CD4-positive, alpha-beta memory T cell (primary cell): ENCODE measurements at regions not wholly inside any gene's neighbourhood (a gene's known extent, or its start where the extent isn't known, plus 50 kb on each side); places are given as distances from the start of the nearest gene placed in this dataset.

Experiments used
- CTCF ChIA-PET: fragments of 350-600 bp; sonication (Branson Sonifier 250); formaldehyde crosslinking; loops from one replicate; lab custom pipeline; 2021; ENCODE audit warnings: inconsistent platforms; ENCODE audit not compliant: partially characterized antibody; lab: Charles Lee
- POLR2A ChIA-PET: fragments of 350-600 bp; sonication (Branson Sonifier 250); formaldehyde crosslinking; loops from one replicate; lab custom pipeline; 2021; ENCODE audit not compliant: partially characterized antibody; lab: Charles Lee
- DNase-seq, 5 donors: peaks; one replicate each; pipeline versions ENCODE4 v3.0.0 to v3.0.0-alpha.2; 2020 to 2022; ENCODE audit warnings: mixed read lengths in 1 of 5
- H3K27ac ChIP-seq: one replicate; pipeline ENCODE4 v1.7.0; 2013; ENCODE audit warnings: low read depth, low read length
- H3K27me3 ChIP-seq: 2 replicates; pipeline ENCODE4 v1.7.0; 2013; ENCODE audit warnings: mild to moderate bottlenecking, low read length, moderate library complexity; ENCODE audit not compliant: insufficient read depth
- H3K36me3 ChIP-seq: 2 replicates; pipeline ENCODE4 v1.7.0; 2013; ENCODE audit warnings: mild to moderate bottlenecking, low read length, moderate library complexity; ENCODE audit not compliant: insufficient read depth
- H3K4me1 ChIP-seq: 2 replicates; pipeline ENCODE4 v1.7.0; 2013; ENCODE audit warnings: mild to moderate bottlenecking, low read length, moderate library complexity; ENCODE audit not compliant: insufficient read depth
- H3K4me3 ChIP-seq, 2 donors: one replicate each; pipeline ENCODE4 v1.7.0; 2013; ENCODE audit warnings: low read length in 2 of 2, mild to moderate bottlenecking in 1 of 2
- H3K9me3 ChIP-seq, 2 donors: one replicate each; pipeline ENCODE4 v1.7.0; 2013; ENCODE audit warnings: low read length in 2 of 2, control low read depth in 1 of 2; ENCODE audit not compliant: control insufficient read depth in 1 of 2
- H3K27ac Mint-ChIP-seq, 7 donors: one replicate each; pipeline ENCODE4 v1.8.0; 2020 to 2021; ENCODE audit warnings: mixed read lengths in 7 of 7, mild to moderate bottlenecking in 6 of 7, inconsistent platforms in 3 of 7, moderate library complexity in 3 of 7
- H3K27me3 Mint-ChIP-seq, 2 donors: one replicate each; pipeline ENCODE4 v1.8.0; 2020 to 2021; ENCODE audit warnings: mixed read lengths in 2 of 2
- H3K36me3 Mint-ChIP-seq, 2 donors: one replicate each; pipeline ENCODE4 v1.8.0; 2020 to 2021; ENCODE audit warnings: mixed read lengths in 2 of 2, inconsistent platforms in 1 of 2, mild to moderate bottlenecking in 1 of 2
- H3K4me1 Mint-ChIP-seq, 4 donors: one replicate each; pipeline ENCODE4 v1.8.0; 2020 to 2021; ENCODE audit warnings: mixed read lengths in 4 of 4, mild to moderate bottlenecking in 1 of 4
- H3K4me3 Mint-ChIP-seq, 8 donors: one replicate each; pipeline ENCODE4 v1.8.0; 2020 to 2021; ENCODE audit warnings: mixed read lengths in 8 of 8, mild to moderate bottlenecking in 7 of 8, moderate library complexity in 6 of 8, inconsistent platforms in 3 of 8
- H3K9me3 Mint-ChIP-seq, 8 donors: one replicate each; pipeline ENCODE4 v1.8.0; 2020 to 2021; ENCODE audit warnings: mixed read lengths in 8 of 8, mild to moderate bottlenecking in 5 of 8, inconsistent platforms in 3 of 8, moderate library complexity in 1 of 8
- intact Hi-C: fragments of 100-400 bp; cut with micrococcal nuclease; formaldehyde crosslinking; loops from one replicate; pipeline ENCODE4 v1.15.1; 2023

GRCh38 chr4:173801876-173802661 is 272.0 kb upstream of the HAND2 start:
- no peaks in the 10 kb centered on the region for H3K4me1 Mint-ChIP-seq
- intact Hi-C loops, result no loop called here
- H3K27me3 Mint-ChIP-seq, result peaks cover 0 to 5% of the 10 kb centered on the region in 2 donors
- Histone ChIP-seq H3K36me3 (no peaks in the 10 kb centered on the region), H3K4me3 (no peak overlapping the region), H3K27ac (no peak overlapping the region), H3K4me1 (no peaks in the 10 kb centered on the region), H3K9me3 (no peaks in the 10 kb centered on the region), H3K27me3 (no peaks in the 10 kb centered on the region)
- no peaks in the 10 kb centered on the region for H3K36me3 Mint-ChIP-seq
- ChIA-PET POLR2A (no interaction called here), CTCF (no interaction called here)
- DNase-seq, result no peak
- H3K9me3 Mint-ChIP-seq, result peaks cover 0 to 5% (median 0%) of the 10 kb centered on the region in 8 donors
- no peak overlapping the region for H3K27ac Mint-ChIP-seq
- H3K4me3 Mint-ChIP-seq, result no peak overlapping the region

GRCh38 chr4:173801361-173801760 is 271.3 kb upstream of the HAND2 start:
- no peaks in the 10 kb centered on the region for H3K4me1 Mint-ChIP-seq
- POLR2A ChIA-PET, result no interaction called here
- CTCF ChIA-PET, result no interaction called here

DNA sequence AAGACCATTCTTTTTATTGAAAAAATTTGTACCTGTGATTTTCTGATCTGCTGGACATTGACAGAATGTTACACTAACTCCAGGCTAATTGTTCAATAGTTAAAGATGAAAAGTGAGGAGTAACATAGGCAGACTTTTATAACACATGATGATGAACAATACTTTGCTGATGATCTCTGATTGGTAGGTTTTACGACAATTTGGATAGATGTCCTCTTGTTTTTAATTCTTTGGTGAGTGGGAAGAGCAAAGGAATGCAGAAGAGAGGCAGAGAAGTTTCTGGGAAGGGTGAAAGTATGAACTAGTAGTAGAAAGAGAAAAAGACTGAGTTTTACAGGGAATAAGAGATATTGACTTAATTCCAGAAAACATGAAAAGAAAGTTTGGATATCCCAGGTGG is 267.3 kb upstream of the HAND2 start:
- no peak overlapping the region for H3K4me3 Mint-ChIP-seq
- intact Hi-C loops, result no loop called here
- H3K27me3 Mint-ChIP-seq, result peaks cover 0 to 2% of the 10 kb centered on the region in 2 donors
- no peaks in the 10 kb centered on the region for H3K36me3 Mint-ChIP-seq
- no peaks in the 10 kb centered on the region for H3K27me3 ChIP-seq
- H3K9me3 ChIP-seq, result no peaks in the 10 kb centered on the region
- H3K4me3 ChIP-seq, result no peak overlapping the region
- no peaks in the 10 kb centered on the region for H3K4me1 ChIP-seq
- peaks cover 0 to 5% (median 1%) of the 10 kb centered on the region in 8 donors for H3K9me3 Mint-ChIP-seq
- no peak for DNase-seq
- ChIA-PET POLR2A (no interaction called here), CTCF (no interaction called here)
- no peaks in the 10 kb centered on the region for H3K4me1 Mint-ChIP-seq
- H3K27ac ChIP-seq, result no peak overlapping the region
- H3K36me3 ChIP-seq, result no peaks in the 10 kb centered on the region
- H3K27ac Mint-ChIP-seq, result no peak overlapping the region

More at GRCh38 chr4:173801361-173801760, 271.3 kb upstream of the HAND2 start:
- no peak for DNase-seq
- no peak overlapping the region for H3K4me3 Mint-ChIP-seq
- H3K27ac Mint-ChIP-seq, result no peak overlapping the region
- no peaks in the 10 kb centered on the region for H3K36me3 Mint-ChIP-seq
- no peak overlapping the region for H3K27ac ChIP-seq
- no peak overlapping the region for H3K4me3 ChIP-seq
- no peaks in the 10 kb centered on the region for H3K9me3 ChIP-seq
- H3K36me3 ChIP-seq, result no peaks in the 10 kb centered on the region
- peaks cover 0 to 5% (median 0%) of the 10 kb centered on the region in 8 donors for H3K9me3 Mint-ChIP-seq
- H3K27me3 Mint-ChIP-seq, result peaks cover 0 to 5% of the 10 kb centered on the region in 2 donors
- no peaks in the 10 kb centered on the region for H3K4me1 ChIP-seq
- H3K27me3 ChIP-seq, result no peaks in the 10 kb centered on the region
- intact Hi-C loops, result no loop called here

- Mint-ChIP-seq H3K4me1 (no peaks in the 10 kb centered on the region), H3K9me3 (peaks cover 0 to 7% (median under 1%) of the 10 kb centered on the region in 8 donors), H3K27me3 (peaks cover 0 to 2% of the 10 kb centered on the region in 2 donors), H3K36me3 (no peaks in the 10 kb centered on the region), H3K27ac (no peak overlapping the region), H3K4me3 (no peak overlapping the region)
- Histone ChIP-seq H3K27ac (no peak overlapping the region), H3K36me3 (no peaks in the 10 kb centered on the region), H3K9me3 (no peaks in the 10 kb centered on the region), H3K4me3 (no peak overlapping the region), H3K27me3 (no peaks in the 10 kb centered on the region), H3K4me1 (no peaks in the 10 kb centered on the region)
- CTCF ChIA-PET, result no interaction called here
- no peak for DNase-seq
- intact Hi-C loops, result no loop called here
- POLR2A ChIA-PET, result no interaction called here
These were observed 264.6 kb upstream of the HAND2 start for GRCh38 chr4:173794662-173795061.

DNA sequence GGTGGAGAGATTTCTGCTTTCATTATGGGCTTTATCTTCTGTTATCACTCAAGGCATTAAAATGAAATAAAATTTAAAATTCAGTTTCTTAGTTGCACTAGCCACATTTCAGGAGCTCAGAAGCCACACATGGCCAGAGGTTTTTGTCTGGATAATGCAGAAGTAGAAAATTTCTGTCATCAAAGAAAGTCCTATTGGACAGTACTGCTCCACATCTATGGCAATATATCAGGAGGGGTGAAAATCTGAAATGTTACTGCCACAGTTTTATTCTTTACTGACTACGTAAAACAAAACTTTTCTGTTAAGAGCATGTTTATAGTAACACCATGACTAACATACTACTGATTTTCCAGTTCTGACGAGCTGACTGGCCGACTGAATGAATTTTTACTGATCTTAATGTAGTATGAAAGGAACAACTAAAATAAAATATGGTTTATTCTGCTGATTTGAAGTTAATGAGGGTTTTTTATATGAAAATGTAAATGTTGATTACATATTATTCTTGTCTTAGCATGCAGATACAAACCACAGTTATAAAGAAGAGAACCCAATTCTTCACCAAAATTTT is 264.0 kb upstream of the HAND2 start:
- no peaks in the 10 kb centered on the region for H3K36me3 ChIP-seq
- intact Hi-C loops, result no loop called here
- no peak for DNase-seq
- no peaks in the 10 kb centered on the region for H3K27me3 ChIP-seq
- H3K9me3 ChIP-seq, result no peaks in the 10 kb centered on the region
- H3K27ac Mint-ChIP-seq, result no peak overlapping the region
- H3K9me3 Mint-ChIP-seq, result peaks cover 0 to 7% (median 1%) of the 10 kb centered on the region in 8 donors
- no peak overlapping the region for H3K4me3 ChIP-seq
- no peaks in the 10 kb centered on the region for H3K4me1 ChIP-seq
- POLR2A ChIA-PET, result no interaction called here
- H3K27me3 Mint-ChIP-seq, result peaks cover 0 to 2% of the 10 kb centered on the region in 2 donors
- no peak overlapping the region for H3K4me3 Mint-ChIP-seq
- no peak overlapping the region for H3K27ac ChIP-seq
- H3K4me1 Mint-ChIP-seq, result no peaks in the 10 kb centered on the region
- CTCF ChIA-PET, result no interaction called here
- no peaks in the 10 kb centered on the region for H3K36me3 Mint-ChIP-seq

- no peak overlapping the region for H3K4me3 ChIP-seq
- H3K27me3 Mint-ChIP-seq, result no peaks in the 10 kb centered on the region
- H3K27me3 ChIP-seq, result no peaks in the 10 kb centered on the region
- H3K4me1 Mint-ChIP-seq, result no peaks in the 10 kb centered on the region
- no peak overlapping the region for H3K27ac Mint-ChIP-seq
- H3K9me3 Mint-ChIP-seq, result peaks cover 0 to 12% (median 6%) of the 10 kb centered on the region in 8 donors
- POLR2A ChIA-PET, result no interaction called here
- DNase-seq, result no peak
- H3K36me3 Mint-ChIP-seq, result no peaks in the 10 kb centered on the region
- no peak overlapping the region for H3K27ac ChIP-seq
- CTCF ChIA-PET, result no interaction called here
- no peaks in the 10 kb centered on the region for H3K4me1 ChIP-seq
- no peak overlapping the region for H3K4me3 Mint-ChIP-seq
- H3K36me3 ChIP-seq, result no peaks in the 10 kb centered on the region
- intact Hi-C loops, result no loop called here
- no peaks in the 10 kb centered on the region for H3K9me3 ChIP-seq
These were observed 252.6 kb upstream of the HAND2 start for GRCh38 chr4:173782660-173783059.

GRCh38 chr4:173777921-173778320 is 247.9 kb upstream of the HAND2 start:
- Histone ChIP-seq H3K4me3 (no peak overlapping the region), H3K9me3 (no peaks in the 10 kb centered on the region), H3K36me3 (no peaks in the 10 kb centered on the region), H3K27ac (no peak overlapping the region), H3K4me1 (no peaks in the 10 kb centered on the region), H3K27me3 (no peaks in the 10 kb centered on the region)
- H3K27me3 Mint-ChIP-seq, result no peaks in the 10 kb centered on the region
- no peak for DNase-seq
- no peaks in the 10 kb centered on the region for H3K36me3 Mint-ChIP-seq
- ChIA-PET POLR2A (no interaction called here), CTCF (no interaction called here)
- H3K27ac Mint-ChIP-seq, result no peak overlapping the region
- no peak overlapping the region for H3K4me3 Mint-ChIP-seq
- H3K9me3 Mint-ChIP-seq, result peaks cover 2 to 17% (median 6%) of the 10 kb centered on the region in 8 donors
- intact Hi-C loops, result no loop called here
- H3K4me1 Mint-ChIP-seq, result no peaks in the 10 kb centered on the region
